SK-N-SH (cell line): ENCODE measurements at regions not wholly inside any gene's neighbourhood (a gene's known extent, or its start where the extent isn't known, plus 50 kb on each side); places are given as distances from the start of the nearest gene placed in this dataset.

Experiments used
- CHD2 ChIP-seq: fragments of 150-350 bp; IDR thresholded peaks from 2 replicates; pipeline ENCODE4 v1.6.1; 2018; ENCODE audit warnings: low read length; ENCODE audit not compliant: partially characterized antibody
- FOSL2 ChIP-seq: IDR thresholded peaks from 2 replicates; pipeline ENCODE4 v1.4.0; 2012; ENCODE audit warnings: low read depth, mild to moderate bottlenecking, moderate library complexity, borderline replicate concordance
- FOXJ3 ChIP-seq: sonication (generic); formaldehyde crosslinking; IDR thresholded peaks from 2 replicates; pipeline ENCODE4 v1.5.1; 2020; ENCODE audit warnings: mild to moderate bottlenecking, missing genetic modification reagents
- MEF2A ChIP-seq: IDR thresholded peaks from 2 replicates; pipeline ENCODE4 v1.4.0; 2012; ENCODE audit warnings: low read depth, borderline replicate concordance
- TCF12 ChIP-seq: IDR thresholded peaks from 2 replicates; pipeline ENCODE4 v1.4.0; 2012
- TEAD4 ChIP-seq: IDR thresholded peaks from 2 replicates; pipeline ENCODE4 v1.4.0; 2012; ENCODE audit warnings: mild to moderate bottlenecking, borderline replicate concordance; ENCODE audit not compliant: insufficient read depth
- TF ChIP-seq, protein P1 (sequence below): fragments of 200-600 bp; sonication (generic); IDR thresholded peaks from 2 replicates; pipeline ENCODE4 v1.6.1; 2017; ENCODE audit warnings: antibody characterized with exemption, mild to moderate bottlenecking, moderate library complexity
- TF ChIP-seq, protein P2 (sequence below): IDR thresholded peaks from 2 replicates; pipeline ENCODE4 v1.4.0; 2012; ENCODE audit warnings: low read depth
- TF ChIP-seq, protein P3 (sequence below): fragments of 150-350 bp; IDR thresholded peaks from 2 replicates; pipeline ENCODE4 v1.6.1; 2017; ENCODE audit warnings: antibody characterized with exemption, low read length, low read depth, borderline replicate concordance
- TF ChIP-seq, protein P4 (sequence below): IDR thresholded peaks from 2 replicates; pipeline ENCODE4 v1.6.1; 2012; ENCODE audit warnings: mild to moderate bottlenecking, low read depth, low read length, moderate library complexity

DNA sequence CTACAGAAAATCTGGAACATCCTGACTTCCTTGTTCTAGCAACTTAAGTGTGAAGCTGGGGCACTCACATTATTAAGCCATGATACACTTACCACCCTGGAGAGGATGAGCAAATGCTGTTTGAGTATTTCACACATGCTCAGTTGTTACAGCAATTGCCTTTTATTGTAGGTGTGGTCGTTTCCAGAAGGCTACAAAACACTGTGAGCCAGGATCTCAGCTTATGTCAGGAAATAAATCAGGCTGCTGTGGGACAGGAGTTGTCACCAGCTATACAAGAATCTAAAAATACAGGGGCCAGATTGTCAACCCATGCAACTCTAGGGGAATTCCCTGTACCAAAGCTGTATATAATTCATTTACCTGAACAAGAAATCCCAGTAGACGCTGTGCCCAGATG, 273.3 kb upstream of the SP4 start:
- TF ChIP-seq, protein P1, sequence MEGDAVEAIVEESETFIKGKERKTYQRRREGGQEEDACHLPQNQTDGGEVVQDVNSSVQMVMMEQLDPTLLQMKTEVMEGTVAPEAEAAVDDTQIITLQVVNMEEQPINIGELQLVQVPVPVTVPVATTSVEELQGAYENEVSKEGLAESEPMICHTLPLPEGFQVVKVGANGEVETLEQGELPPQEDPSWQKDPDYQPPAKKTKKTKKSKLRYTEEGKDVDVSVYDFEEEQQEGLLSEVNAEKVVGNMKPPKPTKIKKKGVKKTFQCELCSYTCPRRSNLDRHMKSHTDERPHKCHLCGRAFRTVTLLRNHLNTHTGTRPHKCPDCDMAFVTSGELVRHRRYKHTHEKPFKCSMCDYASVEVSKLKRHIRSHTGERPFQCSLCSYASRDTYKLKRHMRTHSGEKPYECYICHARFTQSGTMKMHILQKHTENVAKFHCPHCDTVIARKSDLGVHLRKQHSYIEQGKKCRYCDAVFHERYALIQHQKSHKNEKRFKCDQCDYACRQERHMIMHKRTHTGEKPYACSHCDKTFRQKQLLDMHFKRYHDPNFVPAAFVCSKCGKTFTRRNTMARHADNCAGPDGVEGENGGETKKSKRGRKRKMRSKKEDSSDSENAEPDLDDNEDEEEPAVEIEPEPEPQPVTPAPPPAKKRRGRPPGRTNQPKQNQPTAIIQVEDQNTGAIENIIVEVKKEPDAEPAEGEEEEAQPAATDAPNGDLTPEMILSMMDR = no peak
- TF ChIP-seq FOSL2 = no peak
- TF ChIP-seq, protein P2, sequence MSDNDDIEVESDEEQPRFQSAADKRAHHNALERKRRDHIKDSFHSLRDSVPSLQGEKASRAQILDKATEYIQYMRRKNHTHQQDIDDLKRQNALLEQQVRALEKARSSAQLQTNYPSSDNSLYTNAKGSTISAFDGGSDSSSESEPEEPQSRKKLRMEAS = no peak
- TF ChIP-seq MEF2A = no peak
- TF ChIP-seq, protein P3, sequence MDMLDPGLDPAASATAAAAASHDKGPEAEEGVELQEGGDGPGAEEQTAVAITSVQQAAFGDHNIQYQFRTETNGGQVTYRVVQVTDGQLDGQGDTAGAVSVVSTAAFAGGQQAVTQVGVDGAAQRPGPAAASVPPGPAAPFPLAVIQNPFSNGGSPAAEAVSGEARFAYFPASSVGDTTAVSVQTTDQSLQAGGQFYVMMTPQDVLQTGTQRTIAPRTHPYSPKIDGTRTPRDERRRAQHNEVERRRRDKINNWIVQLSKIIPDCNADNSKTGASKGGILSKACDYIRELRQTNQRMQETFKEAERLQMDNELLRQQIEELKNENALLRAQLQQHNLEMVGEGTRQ = no peak
- no peak for TF ChIP-seq TCF12
- no peak for TF ChIP-seq FOXJ3 (CRISPR knock-in tag)
- TF ChIP-seq TEAD4 = no peak
- no peak for TF ChIP-seq CHD2
- TF ChIP-seq, protein P4, sequence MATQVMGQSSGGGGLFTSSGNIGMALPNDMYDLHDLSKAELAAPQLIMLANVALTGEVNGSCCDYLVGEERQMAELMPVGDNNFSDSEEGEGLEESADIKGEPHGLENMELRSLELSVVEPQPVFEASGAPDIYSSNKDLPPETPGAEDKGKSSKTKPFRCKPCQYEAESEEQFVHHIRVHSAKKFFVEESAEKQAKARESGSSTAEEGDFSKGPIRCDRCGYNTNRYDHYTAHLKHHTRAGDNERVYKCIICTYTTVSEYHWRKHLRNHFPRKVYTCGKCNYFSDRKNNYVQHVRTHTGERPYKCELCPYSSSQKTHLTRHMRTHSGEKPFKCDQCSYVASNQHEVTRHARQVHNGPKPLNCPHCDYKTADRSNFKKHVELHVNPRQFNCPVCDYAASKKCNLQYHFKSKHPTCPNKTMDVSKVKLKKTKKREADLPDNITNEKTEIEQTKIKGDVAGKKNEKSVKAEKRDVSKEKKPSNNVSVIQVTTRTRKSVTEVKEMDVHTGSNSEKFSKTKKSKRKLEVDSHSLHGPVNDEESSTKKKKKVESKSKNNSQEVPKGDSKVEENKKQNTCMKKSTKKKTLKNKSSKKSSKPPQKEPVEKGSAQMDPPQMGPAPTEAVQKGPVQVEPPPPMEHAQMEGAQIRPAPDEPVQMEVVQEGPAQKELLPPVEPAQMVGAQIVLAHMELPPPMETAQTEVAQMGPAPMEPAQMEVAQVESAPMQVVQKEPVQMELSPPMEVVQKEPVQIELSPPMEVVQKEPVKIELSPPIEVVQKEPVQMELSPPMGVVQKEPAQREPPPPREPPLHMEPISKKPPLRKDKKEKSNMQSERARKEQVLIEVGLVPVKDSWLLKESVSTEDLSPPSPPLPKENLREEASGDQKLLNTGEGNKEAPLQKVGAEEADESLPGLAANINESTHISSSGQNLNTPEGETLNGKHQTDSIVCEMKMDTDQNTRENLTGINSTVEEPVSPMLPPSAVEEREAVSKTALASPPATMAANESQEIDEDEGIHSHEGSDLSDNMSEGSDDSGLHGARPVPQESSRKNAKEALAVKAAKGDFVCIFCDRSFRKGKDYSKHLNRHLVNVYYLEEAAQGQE = no peak
